GM21619 (cell line): ENCODE measurements at regions not wholly inside any gene's neighbourhood (a gene's known extent, or its start where the extent isn't known, plus 50 kb on each side); places are given as distances from the start of the nearest gene placed in this dataset.

Experiments
- ATAC-seq: cut with Tn5 transposase; IDR thresholded peaks from one replicate; pipeline ENCODE4 v1.9.1; 2021; ENCODE audit not compliant: unreplicated experiment

DNA sequence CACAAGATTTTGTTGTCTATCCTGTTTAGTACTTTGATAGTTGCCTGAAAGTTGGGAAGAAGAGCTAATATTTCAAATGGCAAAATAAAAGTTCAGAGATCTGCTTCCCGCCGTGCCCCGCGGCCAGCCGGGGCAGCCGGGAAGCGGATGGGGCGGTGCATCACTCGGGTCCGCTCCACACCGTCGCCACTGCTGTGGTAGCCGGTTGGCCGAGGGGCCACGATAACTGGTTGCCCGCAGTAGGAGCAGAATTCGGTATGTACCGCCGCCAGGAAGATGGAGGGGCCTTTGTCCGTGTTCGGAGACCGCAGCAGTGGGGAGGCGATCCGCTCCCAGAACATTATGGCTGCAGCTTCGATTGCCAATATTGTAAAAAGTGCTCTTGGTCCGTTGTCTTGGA is 427.2 kb upstream of the PDE3A start:
- ATAC-seq = no peak

GRCh38 chr12:19945559-19946435 is 422.5 kb upstream of the PDE3A start:
- no peak for ATAC-seq

GRCh38 chr12:19946550-19946949 is 421.8 kb upstream of the PDE3A start:
- no peak for ATAC-seq

GRCh38 chr12:19947344-19947743 is 421.0 kb upstream of the PDE3A start:
- ATAC-seq = no peak

GRCh38 chr12:19951664-19952063 is 416.7 kb upstream of the PDE3A start:
- ATAC-seq = no peak

DNA sequence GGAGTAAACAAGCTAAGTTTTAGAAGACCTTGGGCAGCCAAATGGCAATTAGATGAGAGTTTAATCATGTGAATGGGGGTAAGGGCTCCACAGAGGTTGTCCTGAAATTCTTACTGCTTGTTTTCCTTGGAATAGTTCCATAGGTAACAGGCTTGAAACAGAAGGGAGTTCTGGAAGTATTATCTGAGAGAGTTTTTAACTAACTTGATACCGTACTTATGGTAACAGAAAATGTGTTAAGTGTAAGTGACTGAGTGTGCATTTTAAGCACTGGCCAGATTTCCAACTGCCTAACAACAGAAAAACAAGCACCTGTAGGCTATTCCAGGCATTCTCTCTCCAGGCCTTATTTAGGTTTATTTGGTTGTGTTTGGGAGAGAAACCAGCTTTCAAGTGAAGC is 414.6 kb upstream of the PDE3A start:
- ATAC-seq = no peak

GRCh38 chr12:19954163-19954562 is 414.2 kb upstream of the PDE3A start:
- no peak for ATAC-seq

DNA sequence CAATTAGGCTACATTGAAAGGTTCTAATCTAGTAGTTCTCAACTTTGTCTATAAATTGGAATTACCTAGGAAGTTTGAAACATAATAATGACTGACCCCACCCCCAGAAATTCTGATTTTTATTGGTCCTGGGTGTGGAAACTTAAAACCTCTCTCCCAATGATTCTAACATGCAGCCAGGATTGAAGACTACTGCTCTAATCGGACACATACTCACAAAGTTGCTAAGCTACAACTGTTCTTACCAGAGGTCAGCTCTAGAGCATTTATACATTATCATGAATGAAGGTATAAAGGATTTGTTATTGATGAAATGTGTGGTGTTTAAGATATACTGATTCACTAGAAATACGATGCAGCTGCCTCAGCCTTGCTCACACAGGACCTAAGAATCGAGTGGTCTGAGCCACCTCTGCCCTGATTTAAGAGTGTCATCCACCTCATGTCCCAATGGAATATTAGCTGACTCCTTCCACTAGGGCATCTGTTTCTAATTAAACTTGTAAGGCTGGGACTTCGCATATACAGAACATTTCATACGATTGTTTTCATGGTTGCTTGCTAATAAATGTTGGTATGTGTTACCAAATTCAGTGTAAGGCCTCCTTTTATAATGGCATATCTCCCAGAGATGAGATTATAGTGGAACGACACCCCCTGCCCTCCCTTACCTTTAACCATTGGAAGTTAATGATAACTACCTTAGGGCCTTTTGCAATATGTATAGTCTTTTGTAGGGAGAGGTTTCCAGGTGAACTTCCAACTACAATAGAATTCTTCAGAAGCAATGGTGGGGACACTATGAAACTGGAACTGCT is 410.8 kb upstream of the PDE3A start:
- no peak for ATAC-seq

- ATAC-seq = no peak
Observed at GRCh38 chr12:19958389-19958788, 409.9 kb upstream of the PDE3A start.

- ATAC-seq = no peak
Observed at GRCh38 chr12:19959353-19959752, 409.0 kb upstream of the PDE3A start.

DNA sequence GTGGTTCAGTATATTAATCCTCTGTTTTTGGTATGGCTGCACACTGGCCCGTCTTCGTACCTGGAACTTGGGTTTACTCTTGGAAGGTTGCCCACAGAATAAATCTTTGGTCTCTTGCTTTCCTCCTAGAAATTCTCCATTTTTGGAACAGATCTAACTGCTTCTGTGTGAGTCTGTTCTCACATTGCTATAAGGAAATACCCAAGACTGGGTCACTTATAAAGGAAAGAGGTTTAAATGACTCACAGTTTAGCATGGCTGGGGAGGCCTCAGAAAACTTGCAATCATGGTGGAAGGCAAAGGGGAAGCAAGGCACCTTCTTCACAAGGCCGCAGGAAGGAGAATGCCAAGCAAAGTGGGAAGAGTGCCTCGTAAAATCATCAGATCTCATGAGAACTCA is 407.8 kb upstream of the PDE3A start:
- ATAC-seq = no peak

DNA sequence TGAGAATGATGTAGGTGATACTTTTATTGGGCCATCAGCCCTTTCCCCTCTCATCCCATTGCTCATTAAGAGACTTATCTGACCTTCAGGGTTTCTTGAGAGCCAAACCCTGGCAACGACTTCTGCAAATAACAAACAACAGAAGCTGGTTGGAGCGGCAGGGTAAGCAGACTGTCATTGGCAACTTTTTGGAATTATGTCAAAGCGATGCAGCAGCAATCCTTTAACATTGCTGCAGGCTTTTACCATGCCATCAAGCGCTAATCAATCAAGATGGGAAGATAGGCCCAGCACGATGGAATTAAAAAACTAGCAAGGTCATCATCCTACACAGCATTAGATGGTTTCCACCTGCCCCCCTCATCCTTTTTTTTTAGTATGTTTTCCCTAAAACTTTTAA is 406.1 kb upstream of the PDE3A start:
- ATAC-seq = no peak

- no peak for ATAC-seq
Observed at GRCh38 chr12:19963972-19964371, 404.4 kb upstream of the PDE3A start.

- ATAC-seq = no peak
Observed at GRCh38 chr12:19964549-19964948, 403.8 kb upstream of the PDE3A start.

DNA sequence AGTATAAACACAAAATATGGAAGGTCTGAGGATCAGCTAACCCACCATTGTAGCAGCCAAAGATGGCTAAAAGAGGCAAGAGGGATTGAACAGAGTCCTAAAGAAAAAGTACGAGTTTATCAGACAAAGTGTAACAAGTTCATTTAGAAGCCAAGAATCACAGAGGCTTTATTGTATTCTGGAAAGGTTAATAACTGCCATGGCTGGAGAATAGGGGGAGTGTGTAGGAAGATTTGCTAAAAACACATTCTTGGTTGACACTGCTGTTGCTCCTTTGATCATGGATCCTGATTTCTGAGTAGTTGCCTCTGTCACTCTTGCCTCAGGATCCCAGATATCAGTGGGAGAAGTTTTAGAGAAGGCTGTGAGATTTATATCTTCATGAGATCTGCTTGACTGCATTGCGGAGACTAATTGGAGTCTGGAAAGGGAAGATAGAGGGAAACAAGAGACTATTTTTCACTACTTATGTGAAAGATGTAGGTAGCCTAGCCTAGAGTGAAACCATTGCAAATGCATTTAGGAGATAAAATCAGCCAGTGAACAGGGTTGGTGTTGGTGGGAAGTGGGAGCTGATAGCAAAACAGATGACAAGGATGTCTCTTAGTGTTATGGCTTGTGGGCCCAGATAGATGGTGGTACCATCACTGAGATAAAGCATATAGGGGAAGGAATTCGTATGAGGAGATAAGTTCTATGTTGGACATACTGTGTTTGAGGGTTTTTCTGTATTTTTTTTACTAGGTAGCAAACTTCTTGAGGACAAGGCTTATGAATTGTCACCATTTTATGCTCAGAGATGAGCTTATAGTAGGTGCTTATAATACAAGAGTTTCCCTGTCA is 402.9 kb upstream of the PDE3A start:
- ATAC-seq = no peak

DNA sequence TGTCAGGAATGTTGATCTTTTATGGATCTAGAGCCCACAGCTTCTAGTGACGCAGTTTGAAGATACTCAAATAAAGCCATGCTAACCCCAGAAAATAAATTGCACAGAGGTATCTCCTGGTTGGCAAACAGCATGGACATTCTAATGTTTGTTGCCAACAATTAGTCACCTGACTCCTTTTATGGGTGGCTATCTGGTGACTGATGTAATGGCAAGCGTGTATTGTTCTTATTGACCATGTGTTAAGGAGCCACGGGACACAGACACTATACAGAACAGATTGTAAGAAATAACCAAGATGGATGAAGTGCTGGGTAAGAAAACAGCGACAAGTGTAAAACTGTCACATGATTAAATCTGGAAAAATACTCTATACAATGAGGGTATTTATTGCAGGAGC is 401.3 kb upstream of the PDE3A start:
- ATAC-seq = no peak

GRCh38 chr12:19967431-19967830 is 400.9 kb upstream of the PDE3A start:
- no peak for ATAC-seq

GRCh38 chr12:19970116-19970515 is 398.2 kb upstream of the PDE3A start:
- ATAC-seq = no peak

DNA sequence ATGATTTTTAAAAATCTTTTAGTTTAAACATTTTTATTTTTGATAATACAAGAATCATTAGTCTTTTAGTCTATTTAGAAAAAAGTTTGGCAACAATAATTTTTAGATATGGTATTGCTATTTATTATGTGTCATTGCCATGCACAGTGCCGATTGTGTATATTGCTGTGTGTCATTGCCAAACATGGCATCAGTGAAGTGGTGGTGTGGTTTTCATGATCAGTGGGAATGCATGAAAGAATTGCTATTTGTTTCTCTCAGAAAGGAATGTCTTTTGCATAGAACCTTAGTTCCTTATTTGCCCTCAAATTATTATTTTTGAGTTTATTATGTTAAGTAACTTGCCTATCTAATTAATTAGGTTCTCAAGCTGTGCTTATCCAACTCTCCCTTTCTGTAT is 397.5 kb upstream of the PDE3A start:
- no peak for ATAC-seq

DNA sequence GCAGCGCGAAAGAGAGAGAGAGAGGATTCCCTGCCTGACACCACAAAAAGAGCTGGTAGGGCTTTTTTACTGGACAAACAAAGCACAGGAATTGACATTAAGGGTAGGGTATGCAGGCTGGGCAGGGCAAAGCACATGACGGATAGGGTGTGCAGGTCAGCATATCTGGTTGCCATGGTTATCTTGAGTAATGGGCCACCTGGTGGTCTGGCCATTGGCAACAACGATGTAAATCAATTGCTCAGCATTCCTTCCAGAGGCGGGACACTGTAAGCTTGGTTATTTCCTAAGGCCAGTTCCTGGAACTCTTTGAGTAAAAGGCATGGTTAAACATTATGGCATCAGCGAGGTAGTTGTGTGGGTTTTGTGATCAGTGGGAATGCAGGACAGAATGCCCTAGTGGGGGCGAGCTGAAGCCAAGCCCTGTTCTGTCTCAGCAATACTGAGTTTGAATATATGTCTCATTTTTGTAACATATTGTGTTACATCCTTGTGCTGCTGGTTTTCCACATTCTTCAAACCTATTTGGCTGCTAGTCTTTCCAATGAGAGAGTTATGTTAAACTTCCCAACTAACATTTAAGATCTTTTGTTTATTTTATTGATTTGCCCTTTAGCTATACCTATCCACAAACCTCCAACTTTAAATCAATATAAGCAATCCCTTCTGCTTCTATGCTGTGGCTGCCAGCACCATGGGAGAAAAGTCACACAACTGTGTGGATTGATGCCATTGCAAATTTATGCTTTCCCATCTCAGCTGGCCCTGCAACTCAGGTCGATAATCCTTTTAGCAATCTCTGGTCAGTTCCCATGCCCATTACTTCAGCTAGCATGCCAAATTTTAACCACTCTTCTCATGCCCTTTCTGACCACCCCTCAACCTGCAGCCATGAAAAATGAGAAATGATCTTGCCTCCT is 396.7 kb upstream of the PDE3A start:
- no peak for ATAC-seq
